ENCODE measurements at regions not wholly inside any gene's neighbourhood (a gene's known extent, or its start where the extent isn't known, plus 50 kb on each side); places are given as distances from the start of the nearest gene placed in this dataset.
"Not testable (repeated sequence)": the region's sequence is repeated elsewhere in the genome, so short reads cannot be mapped to it uniquely, and the experiment has no call there.

DNA sequence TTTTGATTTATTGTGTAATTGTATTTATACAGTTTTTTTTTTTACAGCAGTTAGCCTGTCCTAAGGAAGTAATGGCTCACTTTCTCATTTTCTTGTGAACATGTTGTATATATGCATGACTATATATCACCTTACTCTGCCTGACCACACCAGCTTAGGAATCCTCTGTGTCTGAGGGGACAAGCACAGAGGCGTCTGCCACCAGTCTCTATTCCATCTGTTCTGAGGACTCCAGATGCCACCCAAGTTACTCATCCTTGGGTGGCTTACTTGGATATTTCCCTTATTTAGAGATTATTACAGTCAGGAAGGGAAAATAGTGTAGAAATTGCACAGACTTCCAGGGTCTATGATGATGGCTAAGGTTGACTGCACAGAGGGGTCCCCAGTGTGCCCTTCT lies 256.3 kb upstream of the C9orf72 start:
- Histone ChIP-seq H3K27me3 (replicated peaks; ENCODE audit: control insufficient read depth, insufficient read depth, low read length) (no peaks in the 10 kb centered on the region), H3K4me3 (ENCODE audit: low read depth, low read length) (no peak overlapping the region), H3K9me3 (no peaks in the 10 kb centered on the region), H3K4me1 (no peaks in the 10 kb centered on the region), H3K36me3 (ENCODE audit: control insufficient read depth, insufficient read depth, low read length) (no peaks in the 10 kb centered on the region)
- ChIA-PET CTCF (no interaction called here), POLR2A (no interaction called here)
- intact Hi-C loops (cut with micrococcal nuclease; ENCODE audit: unreplicated experiment) = no loop called here
- no TSS peak for BruUV-seq (replicated peaks)
- Mint-ChIP-seq H3K36me3 (ENCODE audit: insufficient read depth, unreplicated experiment) (no peaks in the 10 kb centered on the region), H3K27ac (ENCODE audit: unreplicated experiment) (no peak overlapping the region), H3K4me1 (ENCODE audit: low read depth, unreplicated experiment) (no peaks in the 10 kb centered on the region), H3K4me3 (ENCODE audit: unreplicated experiment) (no peak overlapping the region), H3K27me3 (ENCODE audit: insufficient read depth, unreplicated experiment) (peaks cover 3% of the 10 kb centered on the region), H3K9me3 (ENCODE audit: unreplicated experiment) (no peaks in the 10 kb centered on the region)
- TF ChIP-seq, protein P1, sequence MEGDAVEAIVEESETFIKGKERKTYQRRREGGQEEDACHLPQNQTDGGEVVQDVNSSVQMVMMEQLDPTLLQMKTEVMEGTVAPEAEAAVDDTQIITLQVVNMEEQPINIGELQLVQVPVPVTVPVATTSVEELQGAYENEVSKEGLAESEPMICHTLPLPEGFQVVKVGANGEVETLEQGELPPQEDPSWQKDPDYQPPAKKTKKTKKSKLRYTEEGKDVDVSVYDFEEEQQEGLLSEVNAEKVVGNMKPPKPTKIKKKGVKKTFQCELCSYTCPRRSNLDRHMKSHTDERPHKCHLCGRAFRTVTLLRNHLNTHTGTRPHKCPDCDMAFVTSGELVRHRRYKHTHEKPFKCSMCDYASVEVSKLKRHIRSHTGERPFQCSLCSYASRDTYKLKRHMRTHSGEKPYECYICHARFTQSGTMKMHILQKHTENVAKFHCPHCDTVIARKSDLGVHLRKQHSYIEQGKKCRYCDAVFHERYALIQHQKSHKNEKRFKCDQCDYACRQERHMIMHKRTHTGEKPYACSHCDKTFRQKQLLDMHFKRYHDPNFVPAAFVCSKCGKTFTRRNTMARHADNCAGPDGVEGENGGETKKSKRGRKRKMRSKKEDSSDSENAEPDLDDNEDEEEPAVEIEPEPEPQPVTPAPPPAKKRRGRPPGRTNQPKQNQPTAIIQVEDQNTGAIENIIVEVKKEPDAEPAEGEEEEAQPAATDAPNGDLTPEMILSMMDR (IDR thresholded peaks at IDR 0.05; ENCODE audit: insufficient read depth in 1 of 2, low read depth in 1 of 2, low read length in 1 of 2, severe bottlenecking in 1 of 2, unreplicated experiment in 1 of 2) = no peak
- no peak for DNase-seq

DNA sequence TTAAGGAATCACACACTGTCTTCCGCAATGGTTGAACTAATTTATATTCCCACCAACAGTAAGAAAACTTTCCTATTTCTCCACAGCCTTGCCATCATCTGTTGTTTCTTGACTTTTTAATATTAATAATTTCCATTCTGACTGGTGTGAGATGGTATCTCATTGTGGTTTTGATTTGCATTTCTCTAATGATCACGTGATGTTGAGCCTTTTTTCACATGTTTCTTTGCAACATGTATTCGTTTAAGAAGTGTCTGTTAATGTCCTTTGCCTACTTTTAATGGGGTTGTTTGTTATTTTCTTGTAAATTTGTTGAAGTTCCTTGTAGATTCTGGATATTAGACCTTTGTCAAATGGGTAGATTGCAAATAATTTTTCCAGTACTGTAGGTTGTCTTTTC lies 258.8 kb upstream of the C9orf72 start:
- H3K27me3 ChIP-seq (replicated peaks; ENCODE audit: control insufficient read depth, insufficient read depth, low read length); H3K27me3 Mint-ChIP-seq (ENCODE audit: insufficient read depth, unreplicated experiment); H3K4me1 Mint-ChIP-seq (ENCODE audit: low read depth, unreplicated experiment); BruUV-seq (replicated peaks); H3K27ac Mint-ChIP-seq (ENCODE audit: unreplicated experiment); H3K4me1 ChIP-seq; DNase-seq; H3K36me3 Mint-ChIP-seq (ENCODE audit: insufficient read depth, unreplicated experiment); H3K9me3 Mint-ChIP-seq (ENCODE audit: unreplicated experiment); H3K9me3 ChIP-seq; POLR2A ChIA-PET; CTCF ChIA-PET; intact Hi-C loops (cut with micrococcal nuclease; ENCODE audit: unreplicated experiment); H3K4me3 ChIP-seq (ENCODE audit: low read depth, low read length); H3K36me3 ChIP-seq (ENCODE audit: control insufficient read depth, insufficient read depth, low read length); H3K4me3 Mint-ChIP-seq (ENCODE audit: unreplicated experiment): not testable (repeated sequence)

DNA sequence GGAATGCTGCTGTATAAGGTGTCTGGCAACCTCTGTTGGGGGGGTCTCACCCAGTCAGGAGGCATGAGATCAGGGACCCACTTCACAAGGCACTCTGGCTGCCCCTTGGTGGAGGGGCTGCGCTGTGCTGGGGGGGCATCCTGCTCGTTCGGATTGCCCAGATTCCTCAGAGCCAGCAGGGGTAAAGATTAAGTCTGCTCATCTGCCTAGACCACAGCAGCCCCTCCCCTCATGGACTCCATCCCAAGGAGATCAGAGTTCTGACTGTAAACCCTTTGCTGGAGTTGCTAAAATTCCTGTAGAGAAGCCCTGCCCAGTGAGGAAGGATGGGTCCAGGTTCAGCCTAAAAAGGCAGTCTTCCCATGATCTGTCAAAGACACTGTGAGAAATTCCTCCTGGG lies 262.0 kb upstream of the C9orf72 start:
- CTCF ChIA-PET = no interaction called here
- intact Hi-C loops (cut with micrococcal nuclease; ENCODE audit: unreplicated experiment) = no loop called here
- H3K9me3 Mint-ChIP-seq (ENCODE audit: unreplicated experiment) = no peaks in the 10 kb centered on the region

More for the DNA sequence above, 262.0 kb upstream of the C9orf72 start:
- no peaks in the 10 kb centered on the region for H3K4me1 ChIP-seq
- POLR2A ChIA-PET = no interaction called here
- no peak overlapping the region for H3K4me3 ChIP-seq (ENCODE audit: low read depth, low read length)
- no peak overlapping the region for H3K27ac Mint-ChIP-seq (ENCODE audit: unreplicated experiment)
- H3K4me1 Mint-ChIP-seq (ENCODE audit: low read depth, unreplicated experiment) = no peaks in the 10 kb centered on the region
- no peak for DNase-seq
- no peaks in the 10 kb centered on the region for H3K27me3 ChIP-seq (replicated peaks; ENCODE audit: control insufficient read depth, insufficient read depth, low read length)
- no TSS peak for BruUV-seq (replicated peaks)
- H3K36me3 ChIP-seq (ENCODE audit: control insufficient read depth, insufficient read depth, low read length) = no peaks in the 10 kb centered on the region
- H3K27me3 Mint-ChIP-seq (ENCODE audit: insufficient read depth, unreplicated experiment) = peaks cover 5% of the 10 kb centered on the region
- H3K36me3 Mint-ChIP-seq (ENCODE audit: insufficient read depth, unreplicated experiment) = no peaks in the 10 kb centered on the region
- H3K9me3 ChIP-seq = no peaks in the 10 kb centered on the region
- H3K4me3 Mint-ChIP-seq (ENCODE audit: unreplicated experiment) = no peak overlapping the region
- TF ChIP-seq, protein P1 (IDR thresholded peaks at IDR 0.05; ENCODE audit: insufficient read depth in 1 of 2, low read depth in 1 of 2, low read length in 1 of 2, severe bottlenecking in 1 of 2, unreplicated experiment in 1 of 2) = no peak
